ENCODE measurements at regions not wholly inside any gene's neighbourhood (a gene's known extent, or its start where the extent isn't known, plus 50 kb on each side); places are given as distances from the start of the nearest gene placed in this dataset.
"Not testable (repeated sequence)": the region's sequence is repeated elsewhere in the genome, so short reads cannot be mapped to it uniquely, and the experiment has no call there.

GRCh38 chr7:56466607-56467525 is 350.6 kb upstream of the NUPR2 start:
- not testable (repeated sequence) for DNase-seq

- DNase-seq, result no peak
These were observed 333.5 kb upstream of the NUPR2 start for GRCh38 chr7:56449762-56450161.

GRCh38 chr7:56447864-56448693 is 331.9 kb upstream of the NUPR2 start:
- DNase-seq, result no peak

- DNase-seq, result not testable (repeated sequence)
These were observed 304.3 kb upstream of the NUPR2 start for GRCh38 chr7:56420528-56420927.

- no peak for DNase-seq
These were observed 259.0 kb upstream of the NUPR2 start for GRCh38 chr7:56375173-56375572.

- DNase-seq, result not testable (repeated sequence)
These were observed 258.4 kb upstream of the NUPR2 start for GRCh38 chr7:56374666-56375065.

GRCh38 chr7:56373314-56373713 is 257.1 kb upstream of the NUPR2 start:
- DNase-seq, result peak; percentile 1

GRCh38 chr7:56371792-56372191 is 255.6 kb upstream of the NUPR2 start:
- peak; percentile 9 for DNase-seq

- DNase-seq, result not testable (repeated sequence)
These were observed 254.1 kb upstream of the NUPR2 start for GRCh38 chr7:56370208-56370872.

- DNase-seq, result not testable (repeated sequence)
These were observed 251.7 kb upstream of the NUPR2 start for GRCh38 chr7:56367914-56368313.

- not testable (repeated sequence) for DNase-seq
These were observed 251.2 kb upstream of the NUPR2 start for GRCh38 chr7:56367411-56367810.

- DNase-seq, result not testable (repeated sequence)
These were observed 250.5 kb upstream of the NUPR2 start for GRCh38 chr7:56366701-56367100.

GRCh38 chr7:56352576-56352975 is 236.4 kb upstream of the NUPR2 start:
- DNase-seq, result not testable (repeated sequence)

- DNase-seq, result not testable (repeated sequence)
These were observed 235.0 kb upstream of the NUPR2 start for GRCh38 chr7:56351181-56351580.

GRCh38 chr7:56348311-56348710 is 232.1 kb upstream of the NUPR2 start:
- not testable (repeated sequence) for DNase-seq

GRCh38 chr7:56328327-56328726 is 212.1 kb upstream of the NUPR2 start:
- not testable (repeated sequence) for DNase-seq

- no peak for DNase-seq
These were observed 174.3 kb upstream of the NUPR2 start for GRCh38 chr7:56290548-56290947.

- no peak for DNase-seq
These were observed 171.4 kb upstream of the NUPR2 start for GRCh38 chr7:56287429-56288138.

- DNase-seq, result no peak
These were observed 139.9 kb upstream of the NUPR2 start for GRCh38 chr7:56256108-56256507.

- no peak for DNase-seq
These were observed 133.9 kb upstream of the NUPR2 start for GRCh38 chr7:56250135-56250534.

- no peak for DNase-seq
These were observed 113.4 kb upstream of the NUPR2 start for GRCh38 chr7:56229631-56230030.

GRCh38 chr7:56222866-56223265 is 106.6 kb upstream of the NUPR2 start:
- no peak for DNase-seq
